Gastroesophageal sphincter (tissue), 4 donors: ENCODE measurements at regions not wholly inside any gene's neighbourhood (a gene's known extent, or its start where the extent isn't known, plus 50 kb on each side); places are given as distances from the start of the nearest gene placed in this dataset.

Experiments used
- ATAC-seq: fragments of 150-250 bp; one replicate; pipeline ENCODE4 v1.9.1; 2016; ENCODE audit warnings: mild to moderate bottlenecking, moderate library complexity
- H3K27ac ChIP-seq, 4 donors: fragments of 200-600 bp; sonication (generic) in 3 of 4; 1 replicate in 3 of 4; 2 replicates in 1 of 4; pipeline ENCODE4 v1.5.1; 2016 to 2019
- H3K27me3 ChIP-seq: fragments of 200-600 bp; sonication (generic); one replicate; pipeline ENCODE4 v1.5.1; 2019
- H3K36me3 ChIP-seq, 2 donors: fragments of 200-600 bp; sonication (generic); one replicate each; pipeline ENCODE4 v1.5.1; 2019; ENCODE audit warnings: control low read depth in 1 of 2
- H3K4me1 ChIP-seq, 3 donors: fragments of 200-600 bp; sonication (generic); 1 replicate in 2 of 3; 2 replicates in 1 of 3; pipeline ENCODE4 v1.5.1; 2016 to 2019; ENCODE audit warnings: control low read depth in 2 of 3
- H3K4me3 ChIP-seq, 2 donors: fragments of 200-600 bp; sonication (generic); one replicate each; pipeline ENCODE4 v1.5.1; 2019; ENCODE audit warnings: mild to moderate bottlenecking in 1 of 2, moderate library complexity in 1 of 2
- H3K9me3 ChIP-seq, 3 donors: fragments of 200-600 bp; sonication (generic); one replicate each; pipeline ENCODE4 v1.5.1; 2017 to 2019; ENCODE audit warnings: control low read depth in 2 of 3
- EP300 ChIP-seq: sonication (generic); formaldehyde crosslinking; IDR thresholded peaks from one replicate; pipeline ENCODE4 v1.6.1; 2017; ENCODE audit warnings: antibody characterized with exemption, mild to moderate bottlenecking
- POLR2A ChIP-seq, 2 donors: fragments of 450-650 bp; IDR thresholded peaks; one replicate each; pipeline ENCODE4 v1.6.1; 2017; ENCODE audit warnings: antibody characterized with exemption in 2 of 2, mild to moderate bottlenecking in 2 of 2, moderate library complexity in 1 of 2
- POLR2AphosphoS5 ChIP-seq: sonication (generic); formaldehyde crosslinking; IDR thresholded peaks from one replicate; pipeline ENCODE4 v1.6.1; 2017; ENCODE audit warnings: antibody characterized with exemption
- WGBS, 2 donors: methylation state at CpG; one replicate each; pipeline ENCODE4 v1.1.5; 2018; ENCODE audit warnings: low coverage in 1 of 2; 5-methylcytosine and 5-hydroxymethylcytosine counted together
- TF ChIP-seq, protein P1 (sequence below), 4 experiments: fragments of 200-600 bp in 2 of 4; fragments of 450-650 bp in 2 of 4; sonication (generic) in 1 of 4; IDR thresholded peaks; one replicate each; pipeline ENCODE4 v1.5.1; 2017 to 2019; ENCODE audit warnings: antibody characterized with exemption in 4 of 4, mild to moderate bottlenecking in 2 of 4, moderate library complexity in 2 of 4

DNA sequence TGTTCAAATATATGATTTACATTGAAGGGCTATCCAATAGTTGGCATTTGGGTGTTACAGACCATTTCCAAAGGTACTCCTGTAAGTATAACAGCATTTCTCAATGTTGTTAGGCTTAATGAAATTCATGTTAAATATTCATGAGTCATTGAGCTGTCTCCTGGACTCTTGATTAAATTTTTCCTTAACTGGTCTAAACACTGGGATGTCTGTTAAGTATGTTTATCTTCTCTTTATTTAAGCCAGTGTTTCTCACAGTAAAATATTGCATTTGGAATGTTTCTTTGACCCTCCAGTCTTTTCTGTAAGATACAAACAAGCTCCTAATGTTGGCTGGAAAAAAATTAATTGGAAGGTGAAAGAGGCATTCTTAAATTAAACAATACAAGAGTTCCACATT lies 402.5 kb upstream of the HTR2A start:
- TF ChIP-seq POLR2A (IDR thresholded peaks at IDR 0.05), result no peak
- TF ChIP-seq POLR2AphosphoS5, result no peak
- TF ChIP-seq, protein P1, sequence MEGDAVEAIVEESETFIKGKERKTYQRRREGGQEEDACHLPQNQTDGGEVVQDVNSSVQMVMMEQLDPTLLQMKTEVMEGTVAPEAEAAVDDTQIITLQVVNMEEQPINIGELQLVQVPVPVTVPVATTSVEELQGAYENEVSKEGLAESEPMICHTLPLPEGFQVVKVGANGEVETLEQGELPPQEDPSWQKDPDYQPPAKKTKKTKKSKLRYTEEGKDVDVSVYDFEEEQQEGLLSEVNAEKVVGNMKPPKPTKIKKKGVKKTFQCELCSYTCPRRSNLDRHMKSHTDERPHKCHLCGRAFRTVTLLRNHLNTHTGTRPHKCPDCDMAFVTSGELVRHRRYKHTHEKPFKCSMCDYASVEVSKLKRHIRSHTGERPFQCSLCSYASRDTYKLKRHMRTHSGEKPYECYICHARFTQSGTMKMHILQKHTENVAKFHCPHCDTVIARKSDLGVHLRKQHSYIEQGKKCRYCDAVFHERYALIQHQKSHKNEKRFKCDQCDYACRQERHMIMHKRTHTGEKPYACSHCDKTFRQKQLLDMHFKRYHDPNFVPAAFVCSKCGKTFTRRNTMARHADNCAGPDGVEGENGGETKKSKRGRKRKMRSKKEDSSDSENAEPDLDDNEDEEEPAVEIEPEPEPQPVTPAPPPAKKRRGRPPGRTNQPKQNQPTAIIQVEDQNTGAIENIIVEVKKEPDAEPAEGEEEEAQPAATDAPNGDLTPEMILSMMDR (IDR thresholded peaks at IDR 0.05), result no peak
- TF ChIP-seq EP300, result no peak
- Histone ChIP-seq H3K4me3 (no peak overlapping the region), H3K27ac (no peak overlapping the region), H3K9me3 (no peaks in the 10 kb centered on the region), H3K27me3 (no peaks in the 10 kb centered on the region), H3K4me1 (no peaks in the 10 kb centered on the region), H3K36me3 (no peaks in the 10 kb centered on the region)
- no peak for ATAC-seq

DNA sequence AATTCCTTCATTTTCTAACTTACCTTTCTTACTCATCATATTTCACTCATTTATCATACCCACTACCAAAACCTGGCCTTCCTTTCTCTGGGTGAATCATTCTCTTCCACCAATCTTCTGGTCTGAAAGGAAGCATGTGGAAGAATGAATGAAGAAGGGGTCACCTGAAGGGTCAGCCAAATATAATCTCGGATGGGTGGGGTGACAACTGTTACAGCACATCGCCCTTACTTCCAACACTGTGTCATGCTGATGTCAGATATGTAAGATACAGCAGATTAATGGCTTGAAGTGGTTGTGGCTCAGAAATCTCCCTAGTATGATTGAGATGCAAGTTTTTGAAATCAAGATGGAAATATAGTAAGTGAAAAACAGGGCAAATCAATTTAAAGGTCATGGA lies 401.7 kb upstream of the HTR2A start:
- H3K4me1 ChIP-seq, result no peaks in the 10 kb centered on the region
- no peak overlapping the region for H3K27ac ChIP-seq
- no peak for ATAC-seq
- H3K4me3 ChIP-seq, result no peak overlapping the region
- H3K9me3 ChIP-seq, result no peaks in the 10 kb centered on the region
- no peaks in the 10 kb centered on the region for H3K36me3 ChIP-seq
- 31 to 43% methylated on average over 1 to 2 of the region's 2 CpGs for WGBS, 2 donors
- no peaks in the 10 kb centered on the region for H3K27me3 ChIP-seq
- TF ChIP-seq, protein P1 (IDR thresholded peaks at IDR 0.05), result no peak
- TF ChIP-seq POLR2AphosphoS5 (no peak), POLR2A (IDR thresholded peaks at IDR 0.05) (no peak)

- Histone ChIP-seq H3K27me3 (no peaks in the 10 kb centered on the region), H3K4me3 (no peak overlapping the region), H3K27ac (no peak overlapping the region), H3K36me3 (no peaks in the 10 kb centered on the region), H3K9me3 (no peaks in the 10 kb centered on the region), H3K4me1 (no peaks in the 10 kb centered on the region)
- WGBS, 2 donors, result 61 to 73% methylated on average over 3 of the region's 3 CpGs
- no peak for TF ChIP-seq POLR2A (IDR thresholded peaks at IDR 0.05)
- TF ChIP-seq EP300, result no peak
- TF ChIP-seq POLR2AphosphoS5, result no peak
- TF ChIP-seq, protein P1 (IDR thresholded peaks at IDR 0.05), result no peak
- no peak for ATAC-seq
These were observed 397.8 kb upstream of the HTR2A start for GRCh38 chr13:47294691-47295090.

GRCh38 chr13:47291107-47291656 lies 394.3 kb upstream of the HTR2A start:
- TF ChIP-seq POLR2A (IDR thresholded peaks at IDR 0.05) (no peak), POLR2AphosphoS5 (no peak), EP300 (no peak)
- TF ChIP-seq, protein P1 (IDR thresholded peaks at IDR 0.05), result no peak
- Histone ChIP-seq H3K36me3 (no peaks in the 10 kb centered on the region), H3K9me3 (no peaks in the 10 kb centered on the region), H3K27me3 (no peaks in the 10 kb centered on the region), H3K4me3 (no peak overlapping the region), H3K4me1 (no peaks in the 10 kb centered on the region), H3K27ac (no peak overlapping the region)
- no peak for ATAC-seq
- 11 to 14% methylated on average over 1 to 2 of the region's 2 CpGs for WGBS, 2 donors

GRCh38 chr13:47289567-47289966 lies 392.7 kb upstream of the HTR2A start:
- Histone ChIP-seq H3K4me3 (no peak overlapping the region), H3K36me3 (no peaks in the 10 kb centered on the region), H3K27ac (no peak overlapping the region), H3K9me3 (no peaks in the 10 kb centered on the region), H3K27me3 (no peaks in the 10 kb centered on the region), H3K4me1 (no peaks in the 10 kb centered on the region)
- ATAC-seq, result no peak
- 100% methylated on average over 1 of the region's 1 CpG for WGBS, 2 donors
- TF ChIP-seq POLR2A (IDR thresholded peaks at IDR 0.05), result no peak
- TF ChIP-seq, protein P1 (IDR thresholded peaks at IDR 0.05), result no peak
- no peak for TF ChIP-seq EP300
- TF ChIP-seq POLR2AphosphoS5, result no peak
